Epithelial cell of proximal tubule (primary cell): ENCODE measurements at regions not wholly inside any gene's neighbourhood (a gene's known extent, or its start where the extent isn't known, plus 50 kb on each side); places are given as distances from the start of the nearest gene placed in this dataset.
A peak's percentile ranks its signal among the peaks of the same experiment; 100 is the strongest.

Experiments used
- DNase-seq: peaks from one replicate; pipeline ENCODE4 v3.0.0-alpha.2; 2011; ENCODE audit warnings: low read depth
- H3K4me3 ChIP-seq: 2 replicates; pipeline ENCODE4 v1.5.1; 2011; ENCODE audit warnings: low read depth, mild to moderate bottlenecking, low read length
- CTCF ChIP-seq: conservative IDR thresholded peaks from 2 replicates; pipeline ENCODE4 v1.5.1; 2012; ENCODE audit warnings: low read depth, mild to moderate bottlenecking, low read length

GRCh38 chr1:192418552-192419285, 101.9 kb downstream of the RGS21 start:
- no peak for TF ChIP-seq CTCF
- H3K4me3 ChIP-seq = no peak overlapping the region
- no peak for DNase-seq

- H3K4me3 ChIP-seq = no peak overlapping the region
- no peak for TF ChIP-seq CTCF
- no peak for DNase-seq
These were observed 113.9 kb downstream of the RGS21 start for GRCh38 chr1:192430644-192431043.

- no peak for DNase-seq
- TF ChIP-seq CTCF = no peak
- H3K4me3 ChIP-seq = no peak overlapping the region
These were observed 118.9 kb downstream of the RGS21 start for GRCh38 chr1:192435704-192436103.

GRCh38 chr1:192436441-192437078, 119.8 kb downstream of the RGS21 start:
- no peak for TF ChIP-seq CTCF
- no peak overlapping the region for H3K4me3 ChIP-seq
- no peak for DNase-seq

- H3K4me3 ChIP-seq = no peak overlapping the region
- DNase-seq = no peak
- no peak for TF ChIP-seq CTCF
These were observed 121.9 kb downstream of the RGS21 start for GRCh38 chr1:192438737-192439136.

GRCh38 chr1:192439373-192440025, 122.7 kb downstream of the RGS21 start:
- no peak overlapping the region for H3K4me3 ChIP-seq
- no peak for TF ChIP-seq CTCF
- DNase-seq = peak; percentile 36
